SK-N-SH treated with all-trans-retinoic acid at 6 μM for 48 hours (cell line): ENCODE measurements at regions not wholly inside any gene's neighbourhood (a gene's known extent, or its start where the extent isn't known, plus 50 kb on each side); places are given as distances from the start of the nearest gene placed in this dataset.

Experiments
- GLIS3 ChIP-seq: fragments of 250-450 bp; sonication (Bioruptor Pico); IDR thresholded peaks from 2 replicates; pipeline ENCODE4 v1.5.0; 2020; ENCODE audit warnings: mild to moderate bottlenecking, moderate library complexity
- RARB ChIP-seq: fragments of 250-450 bp; sonication (Bioruptor Pico); IDR thresholded peaks from 2 replicates; pipeline ENCODE4 v1.8.0; 2021; ENCODE audit warnings: mild to moderate bottlenecking, moderate library complexity

GRCh38 chr9:97772145-97772544, 75.0 kb upstream of the XPA start:
- TF ChIP-seq GLIS3 (CRISPR knock-in tag) (no peak), RARB (CRISPR knock-in tag) (no peak)
